ENCODE measurements at regions not wholly inside any gene's neighbourhood (a gene's known extent, or its start where the extent isn't known, plus 50 kb on each side); places are given as distances from the start of the nearest gene placed in this dataset.

- TF ChIP-seq POLR2AphosphoS5 (IDR thresholded peaks at IDR 0.05; ENCODE audit: borderline replicate concordance, low read depth, low read length) (no peak), FOXP2 (optimal IDR thresholded peaks at IDR 0.05; ENCODE audit: control extremely low read depth, extremely low read length, insufficient read depth) (no peak), EZH2 (IDR thresholded peaks at IDR 0.05) (no peak)
These were observed 130.8 kb upstream of the LGALSL start for GRCh38 chr2:64323197-64323596.
